RWPE2 (cell line): ENCODE measurements at regions not wholly inside any gene's neighbourhood (a gene's known extent, or its start where the extent isn't known, plus 50 kb on each side); places are given as distances from the start of the nearest gene placed in this dataset.

ENCODE experiments used
- ATAC-seq: fragments of 200-7000 bp; cut with Tn5 transposase; 3 replicates; pipeline ENCODE4 v1.9.1; 2021; ENCODE audit warnings: low read depth
- DNase-seq: peaks from one replicate; pipeline ENCODE4 v3.0.0-alpha.2; 2020; ENCODE audit warnings: low spot score
- H3K27ac ChIP-seq: fragments of 450-650 bp; 2 replicates; pipeline ENCODE4 v1.5.1; 2017; ENCODE audit warnings: mild to moderate bottlenecking; ENCODE audit not compliant: poor library complexity, severe bottlenecking
- H3K27me3 ChIP-seq: fragments of 250-450 bp; sonication (Bioruptor Pico); 2 replicates; pipeline ENCODE4 v1.5.1; 2021; ENCODE audit warnings: mild to moderate bottlenecking, moderate library complexity; ENCODE audit not compliant: insufficient read depth, poor library complexity, severe bottlenecking
- H3K36me3 ChIP-seq: fragments of 250-450 bp; sonication (Bioruptor Pico); 2 replicates; pipeline ENCODE4 v1.5.1; 2020; ENCODE audit warnings: low read depth, mild to moderate bottlenecking, moderate library complexity
- H3K4me1 ChIP-seq: fragments of 250-450 bp; sonication (Bioruptor Pico); 2 replicates; pipeline ENCODE4 v1.5.1; 2021; ENCODE audit warnings: mild to moderate bottlenecking, moderate library complexity; ENCODE audit not compliant: insufficient read depth, poor library complexity, severe bottlenecking
- H3K4me3 ChIP-seq: fragments of 250-450 bp; sonication (Bioruptor Pico); 2 replicates; pipeline ENCODE4 v1.5.1; 2021; ENCODE audit warnings: mild to moderate bottlenecking, moderate library complexity; ENCODE audit not compliant: severe bottlenecking
- H3K9me3 ChIP-seq: fragments of 250-450 bp; sonication (Bioruptor Pico); 2 replicates; pipeline ENCODE4 v1.5.1; 2021; ENCODE audit warnings: mild to moderate bottlenecking, moderate library complexity; ENCODE audit not compliant: severe bottlenecking
- CTCF ChIP-seq: fragments of 450-650 bp; IDR thresholded peaks from one replicate; pipeline ENCODE4 v1.5.1; 2017; ENCODE audit warnings: mild to moderate bottlenecking, moderate library complexity; ENCODE audit not compliant: poor library complexity, severe bottlenecking

- Histone ChIP-seq H3K36me3 (no peaks in the 10 kb centered on the region), H3K9me3 (no peaks in the 10 kb centered on the region), H3K27ac (no peak overlapping the region), H3K27me3 (no peaks in the 10 kb centered on the region), H3K4me1 (peaks cover 18% of the 10 kb centered on the region), H3K4me3 (no peak overlapping the region)
- DNase-seq: no peak
- no peak for ATAC-seq
- no peak for TF ChIP-seq CTCF
These were observed 68.1 kb upstream of the AOAH start for GRCh38 chr7:36792421-36792820.

DNA sequence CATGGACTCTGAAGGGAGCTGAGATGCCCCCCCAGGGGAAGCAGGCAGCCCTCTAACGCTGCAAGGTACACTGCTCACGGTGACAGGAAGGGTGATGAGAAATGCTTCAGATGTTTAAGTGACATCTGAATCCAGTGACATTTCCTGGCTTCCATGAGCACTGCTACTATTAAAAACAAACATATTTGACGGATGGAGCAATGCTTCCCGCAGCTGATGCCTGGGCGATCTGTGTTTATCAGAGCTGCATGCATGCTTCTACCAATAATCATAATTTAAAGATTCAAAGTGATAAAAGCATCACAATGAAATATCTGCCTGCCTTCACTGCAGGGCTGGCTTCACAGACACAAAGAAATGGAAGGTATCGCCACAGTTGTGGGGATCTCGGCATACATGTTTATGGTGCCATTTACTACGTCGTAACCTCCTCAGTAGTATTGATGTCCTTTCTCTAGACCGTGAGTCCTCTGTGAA lies 66.1 kb upstream of the AOAH start:
- H3K36me3 ChIP-seq: no peaks in the 10 kb centered on the region
- TF ChIP-seq CTCF: no peak
- peaks cover 8% of the 10 kb centered on the region for H3K4me1 ChIP-seq

DNA sequence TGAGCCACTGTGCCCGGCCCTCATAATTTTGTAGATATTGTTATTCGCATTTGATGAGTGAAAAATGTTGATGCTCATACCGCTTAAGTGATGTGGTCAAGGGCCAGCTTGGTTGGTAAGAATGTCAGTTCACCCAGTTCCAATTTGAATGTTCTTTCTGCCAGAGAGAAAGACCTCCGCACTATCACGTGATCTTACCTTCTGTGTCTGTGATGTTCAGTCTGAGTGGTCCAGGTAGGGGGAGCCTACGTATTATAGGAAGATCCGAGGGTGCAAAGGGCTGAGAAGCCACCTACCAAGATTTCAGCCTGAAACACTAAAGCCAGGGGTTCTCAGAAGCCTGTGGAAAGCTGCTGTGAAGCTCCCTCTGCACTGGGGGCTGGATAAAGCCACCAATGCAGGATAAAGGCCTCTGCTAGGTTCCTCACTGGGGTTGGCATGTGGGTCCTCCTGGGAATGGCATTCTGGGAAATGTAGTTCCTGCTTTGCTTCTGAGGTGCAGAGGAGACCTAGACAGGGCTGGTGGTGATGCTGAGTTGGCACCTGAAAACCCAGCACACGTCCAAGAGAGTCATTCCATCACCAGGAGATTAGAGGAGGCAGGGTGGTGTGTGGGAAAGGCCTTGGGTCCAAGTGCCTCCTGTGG lies 64.7 kb upstream of the AOAH start:
- Histone ChIP-seq H3K36me3 (no peaks in the 10 kb centered on the region), H3K27ac (no peak overlapping the region), H3K4me3 (no peak overlapping the region), H3K9me3 (no peaks in the 10 kb centered on the region), H3K4me1 (no peaks in the 10 kb centered on the region), H3K27me3 (no peaks in the 10 kb centered on the region)
- ATAC-seq: no peak
- TF ChIP-seq CTCF: no peak
- no peak for DNase-seq

More for the DNA sequence above, 66.1 kb upstream of the AOAH start:
- ATAC-seq (no peak), DNase-seq (no peak)
- H3K27me3 ChIP-seq: no peaks in the 10 kb centered on the region
- H3K9me3 ChIP-seq: no peaks in the 10 kb centered on the region
- no peak overlapping the region for H3K4me3 ChIP-seq
- H3K27ac ChIP-seq: no peak overlapping the region

DNA sequence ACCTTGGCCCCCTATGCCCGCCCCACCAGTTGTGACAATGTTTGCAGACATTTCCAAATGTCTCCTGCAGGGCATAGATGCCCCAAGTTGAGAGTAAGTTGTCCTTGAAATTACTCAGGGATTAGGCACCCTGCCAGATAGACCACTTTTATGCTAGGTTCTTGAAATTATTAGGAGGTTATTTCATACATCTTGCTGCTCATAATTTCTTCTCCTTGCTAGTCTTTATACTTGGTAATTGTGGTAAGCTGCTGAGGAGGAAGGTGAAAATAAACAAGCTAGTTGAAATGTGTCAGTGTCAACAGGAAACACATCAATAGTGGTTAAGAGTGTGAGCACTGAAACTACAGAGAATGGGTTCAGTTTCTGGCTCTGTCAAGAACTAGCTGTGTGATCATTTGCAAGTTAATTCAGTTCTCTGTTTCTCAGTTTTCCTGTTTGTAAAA lies 63.7 kb upstream of the AOAH start:
- Histone ChIP-seq H3K36me3 (no peaks in the 10 kb centered on the region), H3K4me3 (no peak overlapping the region), H3K4me1 (no peaks in the 10 kb centered on the region), H3K27ac (no peak overlapping the region), H3K27me3 (no peaks in the 10 kb centered on the region), H3K9me3 (no peaks in the 10 kb centered on the region)
- DNase-seq: no peak
- no peak for TF ChIP-seq CTCF
- ATAC-seq: no peak
